Astrocyte of the hippocampus (primary cell): ENCODE measurements at regions not wholly inside any gene's neighbourhood (a gene's known extent, or its start where the extent isn't known, plus 50 kb on each side); places are given as distances from the start of the nearest gene placed in this dataset.

Experiments used
- DNase-seq: peaks from one replicate; pipeline ENCODE4 v3.0.0; 2011; ENCODE audit warnings: low read depth, low spot score

- no peak for DNase-seq
These were observed 1198.9 kb upstream of the PCDH7 start for GRCh38 chr4:29521281-29521680.

- DNase-seq, result no peak
These were observed 1183.4 kb upstream of the PCDH7 start for GRCh38 chr4:29536745-29537144.

GRCh38 chr4:29538889-29539646, 1181.1 kb upstream of the PCDH7 start:
- no peak for DNase-seq

GRCh38 chr4:29540439-29541102, 1179.6 kb upstream of the PCDH7 start:
- DNase-seq, result no peak

GRCh38 chr4:29541757-29542156, 1178.4 kb upstream of the PCDH7 start:
- DNase-seq, result no peak

GRCh38 chr4:29549342-29549741, 1170.8 kb upstream of the PCDH7 start:
- DNase-seq, result no peak

GRCh38 chr4:29551821-29552220, 1168.3 kb upstream of the PCDH7 start:
- DNase-seq, result no peak

GRCh38 chr4:29553846-29554245, 1166.3 kb upstream of the PCDH7 start:
- peak; percentile 26 for DNase-seq

GRCh38 chr4:29558789-29559188, 1161.4 kb upstream of the PCDH7 start:
- DNase-seq, result no peak

- DNase-seq, result no peak
These were observed 1160.9 kb upstream of the PCDH7 start for GRCh38 chr4:29559286-29559685.

GRCh38 chr4:29560452-29560851, 1159.7 kb upstream of the PCDH7 start:
- peak; percentile 4 for DNase-seq

- no peak for DNase-seq
These were observed 1154.9 kb upstream of the PCDH7 start for GRCh38 chr4:29565256-29565655.

GRCh38 chr4:29566371-29566770, 1153.8 kb upstream of the PCDH7 start:
- DNase-seq, result no peak

- DNase-seq, result no peak
These were observed 1148.8 kb upstream of the PCDH7 start for GRCh38 chr4:29571322-29571721.

GRCh38 chr4:29578329-29578728, 1141.8 kb upstream of the PCDH7 start:
- DNase-seq, result no peak

GRCh38 chr4:29581457-29581856, 1138.7 kb upstream of the PCDH7 start:
- DNase-seq, result peak; percentile 50

GRCh38 chr4:29588617-29589016, 1131.6 kb upstream of the PCDH7 start:
- DNase-seq, result no peak

- DNase-seq, result no peak
These were observed 1123.9 kb upstream of the PCDH7 start for GRCh38 chr4:29596228-29596627.

- DNase-seq, result no peak
These were observed 1101.0 kb upstream of the PCDH7 start for GRCh38 chr4:29619168-29619567.

- no peak for DNase-seq
These were observed 1088.0 kb upstream of the PCDH7 start for GRCh38 chr4:29632199-29632598.

- no peak for DNase-seq
These were observed 1083.2 kb upstream of the PCDH7 start for GRCh38 chr4:29636961-29637360.

GRCh38 chr4:29653221-29653620, 1066.9 kb upstream of the PCDH7 start:
- DNase-seq, result no peak

GRCh38 chr4:29680644-29681043, 1039.5 kb upstream of the PCDH7 start:
- no peak for DNase-seq
